HG02610 (cell line): ENCODE measurements at regions not wholly inside any gene's neighbourhood (a gene's known extent, or its start where the extent isn't known, plus 50 kb on each side); places are given as distances from the start of the nearest gene placed in this dataset.

ENCODE experiments used
- ATAC-seq: cut with Tn5 transposase; IDR thresholded peaks from one replicate; pipeline ENCODE4 v1.9.1; 2021; ENCODE audit warnings: mild to moderate bottlenecking, moderate library complexity; ENCODE audit not compliant: unreplicated experiment

- no peak for ATAC-seq
These were observed 81.4 kb upstream of the WWC1 start for GRCh38 chr5:168209997-168210396.

DNA sequence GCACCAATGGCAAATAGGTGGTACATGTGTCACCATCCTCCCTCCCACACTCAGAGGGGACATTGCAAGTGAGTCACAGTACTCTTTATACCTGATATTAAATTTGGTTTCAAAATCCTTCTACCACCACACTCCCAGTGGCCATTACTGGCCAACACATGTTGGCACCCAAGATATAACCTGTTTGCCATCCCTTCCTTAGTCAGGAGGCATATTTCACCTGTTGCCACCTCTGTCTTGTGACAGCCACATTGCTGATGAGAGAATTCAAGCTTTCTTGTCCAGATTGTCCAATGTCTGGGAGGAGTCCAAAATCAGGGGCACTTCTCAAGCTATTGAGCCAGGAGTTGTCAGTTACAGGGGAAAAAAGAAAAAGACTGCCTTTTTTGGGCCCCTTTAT lies 80.2 kb upstream of the WWC1 start:
- ATAC-seq, result no peak

DNA sequence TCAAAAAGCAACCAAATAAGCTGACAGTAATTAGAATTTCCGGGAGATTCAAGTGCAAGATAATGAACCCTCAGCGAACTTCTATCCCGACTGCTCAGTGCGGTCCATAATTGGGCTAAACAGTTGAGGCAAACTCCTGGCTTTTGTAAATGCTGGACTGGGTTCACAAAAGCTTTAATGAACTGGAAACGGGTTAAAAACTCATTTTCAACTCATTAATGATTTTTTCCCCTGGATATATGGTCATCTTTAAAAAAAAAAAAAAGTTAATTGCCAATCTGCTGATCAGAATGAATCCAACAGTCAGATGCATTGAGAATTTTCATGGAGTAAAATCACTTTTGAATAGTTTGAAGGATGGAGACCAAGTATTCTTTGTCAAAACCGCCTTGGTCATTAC lies 79.5 kb upstream of the WWC1 start:
- no peak for ATAC-seq

GRCh38 chr5:168214071-168214470 lies 77.4 kb upstream of the WWC1 start:
- ATAC-seq, result no peak

DNA sequence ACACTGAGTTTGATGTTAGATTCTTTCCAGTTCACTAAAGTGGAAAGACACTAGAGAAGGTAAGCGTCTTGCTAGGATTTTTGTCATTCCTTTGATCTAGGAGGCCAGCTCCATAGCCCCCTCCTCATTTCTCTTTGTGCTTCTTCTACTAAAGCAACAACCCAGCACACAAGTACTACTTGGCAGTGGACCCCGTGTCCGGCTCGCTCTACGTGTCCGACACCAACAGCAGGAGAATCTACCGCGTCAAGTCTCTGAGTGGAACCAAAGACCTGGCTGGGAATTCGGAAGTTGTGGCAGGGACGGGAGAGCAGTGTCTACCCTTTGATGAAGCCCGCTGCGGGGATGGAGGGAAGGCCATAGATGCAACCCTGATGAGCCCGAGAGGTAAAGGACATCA lies 76.6 kb upstream of the WWC1 start:
- ATAC-seq, result no peak

DNA sequence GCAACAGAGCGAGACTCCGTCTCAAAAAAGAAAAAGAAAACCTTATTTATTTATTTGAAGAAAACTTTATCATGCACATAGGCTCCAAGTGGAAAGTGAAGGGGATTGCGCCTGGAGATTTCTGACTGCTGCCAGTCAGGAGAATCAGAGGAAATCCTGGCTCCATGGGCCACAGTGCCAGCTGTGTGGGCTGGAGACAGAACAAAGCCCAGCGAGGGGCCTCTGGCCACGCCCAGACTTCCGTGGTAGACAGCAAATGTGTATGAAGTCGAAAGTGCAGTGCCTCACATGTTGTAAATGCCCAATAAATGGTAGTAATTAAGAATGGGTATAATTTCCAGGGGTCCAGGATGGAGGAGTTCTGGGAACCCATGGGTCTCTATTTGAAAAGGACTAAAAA lies 75.8 kb upstream of the WWC1 start:
- no peak for ATAC-seq

DNA sequence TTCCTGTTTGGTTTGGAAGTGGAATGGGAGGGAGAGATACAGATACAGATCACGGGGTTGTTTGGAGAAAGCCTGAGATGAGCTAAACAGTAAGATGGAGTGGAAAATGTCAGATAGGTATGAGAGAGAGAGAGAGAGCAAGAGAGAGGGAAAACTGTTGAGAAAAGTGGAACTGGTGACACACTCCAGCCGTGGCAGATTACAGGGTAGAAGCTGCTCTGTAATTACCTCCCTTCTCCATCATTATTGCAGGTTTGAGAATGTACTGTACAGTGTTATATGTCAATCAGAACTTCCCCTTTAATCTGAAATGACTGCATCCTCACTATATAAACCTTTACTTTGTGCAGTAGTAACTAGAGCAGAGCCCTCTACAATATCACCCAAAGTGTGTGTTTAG lies 74.5 kb upstream of the WWC1 start:
- no peak for ATAC-seq

- ATAC-seq, result no peak
These were observed 73.9 kb upstream of the WWC1 start for GRCh38 chr5:168217497-168217896.

DNA sequence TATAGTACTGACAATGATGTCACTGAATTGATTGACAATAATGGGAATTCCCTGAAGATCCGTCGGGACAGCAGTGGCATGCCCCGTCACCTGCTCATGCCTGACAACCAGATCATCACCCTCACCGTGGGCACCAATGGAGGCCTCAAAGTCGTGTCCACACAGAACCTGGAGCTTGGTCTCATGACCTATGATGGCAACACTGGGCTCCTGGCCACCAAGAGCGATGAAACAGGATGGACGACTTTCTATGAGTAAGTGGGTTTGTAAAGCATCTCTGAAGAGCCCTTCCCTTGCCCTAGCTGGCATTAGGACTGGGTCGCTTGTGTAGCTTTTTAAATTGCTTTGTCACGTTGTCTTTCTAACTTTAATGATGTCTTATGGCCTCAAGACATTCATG lies 72.7 kb upstream of the WWC1 start:
- ATAC-seq, result no peak

DNA sequence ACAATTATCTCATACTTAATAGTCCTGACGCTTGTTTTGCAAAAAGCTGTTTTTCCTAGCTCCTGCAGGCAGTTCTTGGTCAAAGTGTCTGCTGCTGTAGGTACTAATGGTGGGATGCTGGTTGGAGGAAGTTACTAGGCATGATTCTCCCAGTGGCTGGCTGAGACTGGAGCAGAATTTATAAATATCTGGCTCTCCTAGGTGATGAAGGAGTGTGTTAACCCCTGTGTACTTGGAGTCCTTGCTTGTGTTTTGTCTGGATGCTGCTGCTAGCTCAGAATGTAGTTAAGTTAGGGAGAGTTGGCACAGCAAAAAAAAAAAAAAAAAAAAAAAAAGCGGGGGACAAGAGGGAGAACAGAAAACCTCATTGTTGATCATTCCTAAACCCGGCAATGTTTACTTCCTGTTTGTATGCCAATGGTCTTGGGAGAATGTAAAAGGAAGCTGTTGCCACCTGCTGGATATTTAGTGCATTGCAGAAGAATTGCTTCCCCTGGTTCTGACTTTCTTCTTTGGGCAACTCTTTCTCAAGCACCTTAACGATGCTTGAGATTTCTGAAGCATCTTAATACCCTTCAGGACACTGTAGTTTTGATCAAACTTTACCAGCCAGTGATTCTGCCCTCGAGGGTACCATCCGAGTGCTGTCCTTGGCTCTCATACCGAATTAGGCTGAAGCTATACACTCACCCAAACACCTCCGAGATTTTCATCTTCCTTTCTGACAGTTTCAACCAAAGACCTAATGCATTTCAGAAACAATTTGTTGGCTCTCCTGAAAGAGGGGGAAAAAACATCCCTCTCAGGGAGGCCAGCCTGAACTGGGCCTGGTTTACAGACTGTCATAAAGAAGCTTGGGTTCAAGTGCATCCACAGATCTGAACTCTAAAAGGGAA lies 71.7 kb upstream of the WWC1 start:
- ATAC-seq, result peak; percentile 88

DNA sequence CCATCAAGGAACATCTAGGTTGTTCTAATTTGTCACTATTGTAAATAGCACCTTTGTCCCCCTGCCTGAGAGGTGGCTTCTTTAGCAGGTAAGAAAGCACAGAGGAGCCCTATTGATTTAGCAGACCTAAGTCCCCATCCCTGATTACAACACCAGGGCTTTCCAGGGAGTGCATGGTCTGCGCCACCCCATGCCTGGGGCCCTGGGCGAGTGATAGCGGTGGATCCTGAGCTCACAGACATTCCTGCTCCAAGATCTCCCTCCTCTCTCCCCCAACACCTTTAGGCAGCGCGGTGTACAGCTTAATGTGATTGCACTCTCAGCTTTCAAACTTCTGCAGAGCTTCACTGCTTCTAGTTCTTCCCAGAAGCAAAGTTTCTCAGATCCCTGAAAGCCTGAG lies 67.4 kb upstream of the WWC1 start:
- ATAC-seq, result no peak

GRCh38 chr5:168226012-168226411 lies 65.4 kb upstream of the WWC1 start:
- ATAC-seq, result no peak

GRCh38 chr5:168227001-168227400 lies 64.4 kb upstream of the WWC1 start:
- ATAC-seq, result no peak

DNA sequence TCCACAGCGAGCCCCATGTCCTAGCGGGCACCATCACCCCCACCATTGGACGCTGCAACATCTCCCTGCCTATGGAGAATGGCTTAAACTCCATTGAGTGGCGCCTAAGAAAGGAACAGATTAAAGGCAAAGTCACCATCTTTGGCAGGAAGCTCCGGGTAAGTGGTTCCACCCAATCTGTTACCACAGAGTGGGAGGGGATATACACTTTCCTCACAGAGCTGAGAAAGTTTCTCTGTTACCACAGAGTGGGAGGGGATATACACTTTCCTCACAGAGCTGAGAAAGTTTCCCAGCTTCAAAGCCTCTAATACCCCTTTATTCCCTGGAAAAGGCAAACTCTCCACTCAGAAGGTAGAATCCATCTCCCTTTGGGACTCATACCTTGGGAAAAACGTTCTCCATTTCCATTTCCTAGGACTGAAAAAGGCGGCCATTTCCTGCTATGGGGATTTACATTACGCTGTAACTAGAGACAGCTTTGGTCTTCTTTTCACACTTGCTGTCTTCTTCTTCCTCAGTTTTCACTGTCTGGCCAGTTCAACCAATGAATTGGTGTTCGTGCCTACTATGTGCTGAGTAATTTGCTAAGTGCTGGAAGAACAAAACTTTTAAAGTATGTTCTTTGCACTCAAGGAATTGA lies 63.4 kb upstream of the WWC1 start:
- peak; percentile 99 for ATAC-seq

DNA sequence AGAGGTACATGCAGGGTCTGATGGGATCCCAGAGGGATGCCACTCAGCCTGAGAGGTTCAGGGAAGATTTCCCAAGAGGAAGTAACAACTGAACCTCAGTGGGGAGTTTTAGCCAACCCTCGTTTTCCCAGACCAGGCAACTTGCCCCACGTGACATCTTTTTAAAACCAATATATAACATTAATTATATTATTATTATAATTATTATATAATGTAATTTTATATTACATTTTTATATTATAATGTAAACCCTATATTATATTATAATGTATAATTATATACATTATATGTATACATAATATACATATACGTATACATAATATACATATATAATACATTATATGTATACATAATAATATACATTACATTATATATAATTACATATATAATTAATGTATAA lies 62.8 kb upstream of the WWC1 start:
- no peak for ATAC-seq

GRCh38 chr5:168234133-168234532 lies 57.3 kb upstream of the WWC1 start:
- no peak for ATAC-seq

DNA sequence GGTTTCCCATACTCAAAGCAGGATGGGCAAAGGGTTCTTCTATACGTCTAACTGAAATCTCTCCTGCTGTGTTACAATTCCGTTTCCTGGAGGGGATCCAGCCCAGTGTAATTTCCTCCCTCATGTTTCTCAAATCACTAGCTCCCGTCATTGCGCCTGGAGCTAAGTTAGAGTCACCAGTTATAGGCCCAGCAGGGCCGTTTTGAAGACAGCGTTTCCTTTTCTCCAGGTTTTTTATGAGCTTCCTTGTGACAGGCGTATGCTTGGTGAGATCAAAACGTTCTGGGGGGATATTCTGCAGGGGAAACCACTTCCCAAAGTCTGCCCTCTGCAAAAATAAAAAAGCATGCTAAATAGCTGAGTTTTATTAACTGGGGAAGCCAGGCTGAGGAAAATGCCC lies 53.0 kb upstream of the WWC1 start:
- ATAC-seq, result no peak

GRCh38 chr5:168239325-168239724 lies 52.1 kb upstream of the WWC1 start:
- no peak for ATAC-seq
